ENCODE measurements at regions not wholly inside any gene's neighbourhood (a gene's known extent, or its start where the extent isn't known, plus 50 kb on each side); places are given as distances from the start of the nearest gene placed in this dataset.

DNA sequence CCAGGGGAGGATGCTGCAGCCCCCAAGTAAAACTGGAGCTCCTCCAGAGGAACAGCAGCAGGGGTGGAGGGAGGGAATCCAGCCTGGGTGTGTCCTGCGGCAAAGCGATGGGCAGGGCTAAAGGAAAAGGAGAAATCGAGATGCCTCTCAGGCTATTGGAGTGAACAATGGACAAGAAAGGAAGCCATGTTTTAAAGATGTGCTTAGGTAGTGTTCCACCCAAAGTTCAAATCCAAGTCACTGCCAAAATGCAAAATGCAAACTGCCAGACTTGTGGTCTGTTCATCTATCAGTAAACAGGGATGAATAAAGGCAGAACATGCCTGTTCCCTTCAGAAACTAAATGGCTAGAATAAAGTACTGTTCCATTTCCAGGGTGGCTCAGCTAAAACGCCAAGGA, 197.5 kb upstream of the NSMCE3 start:
- DNase-seq (ENCODE audit: low read depth), result no peak
- H3K4me3 ChIP-seq (ENCODE audit: low read depth, low read length), result no peak overlapping the region
- TF ChIP-seq, protein P1, sequence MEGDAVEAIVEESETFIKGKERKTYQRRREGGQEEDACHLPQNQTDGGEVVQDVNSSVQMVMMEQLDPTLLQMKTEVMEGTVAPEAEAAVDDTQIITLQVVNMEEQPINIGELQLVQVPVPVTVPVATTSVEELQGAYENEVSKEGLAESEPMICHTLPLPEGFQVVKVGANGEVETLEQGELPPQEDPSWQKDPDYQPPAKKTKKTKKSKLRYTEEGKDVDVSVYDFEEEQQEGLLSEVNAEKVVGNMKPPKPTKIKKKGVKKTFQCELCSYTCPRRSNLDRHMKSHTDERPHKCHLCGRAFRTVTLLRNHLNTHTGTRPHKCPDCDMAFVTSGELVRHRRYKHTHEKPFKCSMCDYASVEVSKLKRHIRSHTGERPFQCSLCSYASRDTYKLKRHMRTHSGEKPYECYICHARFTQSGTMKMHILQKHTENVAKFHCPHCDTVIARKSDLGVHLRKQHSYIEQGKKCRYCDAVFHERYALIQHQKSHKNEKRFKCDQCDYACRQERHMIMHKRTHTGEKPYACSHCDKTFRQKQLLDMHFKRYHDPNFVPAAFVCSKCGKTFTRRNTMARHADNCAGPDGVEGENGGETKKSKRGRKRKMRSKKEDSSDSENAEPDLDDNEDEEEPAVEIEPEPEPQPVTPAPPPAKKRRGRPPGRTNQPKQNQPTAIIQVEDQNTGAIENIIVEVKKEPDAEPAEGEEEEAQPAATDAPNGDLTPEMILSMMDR (conservative IDR thresholded peaks at IDR 0.05; ENCODE audit: low read depth, low read length), result no peak

DNA sequence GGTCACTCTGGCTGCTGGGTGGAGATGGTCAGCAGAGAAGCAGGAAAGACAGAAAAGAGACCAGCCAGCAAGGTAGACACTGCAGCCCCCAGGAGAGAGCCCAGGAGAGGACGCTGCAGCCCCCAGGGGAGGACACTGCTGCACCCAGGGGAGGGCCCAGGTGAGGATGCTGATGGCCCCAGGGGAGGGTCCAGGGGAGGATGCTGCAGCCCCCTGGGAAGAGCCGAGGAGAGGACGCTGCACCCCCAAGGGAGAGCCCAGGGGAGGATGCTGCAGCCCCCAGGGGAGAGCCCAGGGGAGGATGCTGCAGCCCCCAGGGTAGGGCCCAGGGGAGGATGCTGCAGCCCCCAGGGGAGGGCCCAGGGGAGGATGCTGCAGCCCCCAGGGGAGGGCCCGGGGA, 196.7 kb upstream of the NSMCE3 start:
- TF ChIP-seq, protein P1 (conservative IDR thresholded peaks at IDR 0.05; ENCODE audit: low read depth, low read length), result no peak
- no peak overlapping the region for H3K4me3 ChIP-seq (ENCODE audit: low read depth, low read length)
- no peak for DNase-seq (ENCODE audit: low read depth)

DNA sequence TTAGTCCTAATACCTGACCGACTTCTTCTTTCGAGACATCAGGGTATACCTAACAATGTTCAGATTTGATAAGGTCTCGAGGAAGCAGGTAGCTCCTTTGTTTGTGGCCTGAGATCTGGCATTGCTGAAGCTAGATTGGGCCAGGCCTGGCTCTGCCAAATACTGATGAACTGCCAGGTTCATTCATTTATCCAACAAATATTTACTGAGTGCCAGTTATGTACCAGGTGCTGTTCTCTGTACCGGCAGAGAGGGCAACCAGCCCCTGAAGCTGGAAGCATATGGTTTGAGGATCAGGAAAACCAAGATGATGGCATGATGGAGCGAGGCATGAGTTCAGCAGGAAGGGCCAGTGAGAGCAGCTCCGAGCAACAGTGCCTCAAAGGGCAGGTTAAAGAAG, 196.2 kb upstream of the NSMCE3 start:
- DNase-seq (ENCODE audit: low read depth), result no peak
- no peak overlapping the region for H3K4me3 ChIP-seq (ENCODE audit: low read depth, low read length)
- TF ChIP-seq, protein P1 (conservative IDR thresholded peaks at IDR 0.05; ENCODE audit: low read depth, low read length), result no peak

DNA sequence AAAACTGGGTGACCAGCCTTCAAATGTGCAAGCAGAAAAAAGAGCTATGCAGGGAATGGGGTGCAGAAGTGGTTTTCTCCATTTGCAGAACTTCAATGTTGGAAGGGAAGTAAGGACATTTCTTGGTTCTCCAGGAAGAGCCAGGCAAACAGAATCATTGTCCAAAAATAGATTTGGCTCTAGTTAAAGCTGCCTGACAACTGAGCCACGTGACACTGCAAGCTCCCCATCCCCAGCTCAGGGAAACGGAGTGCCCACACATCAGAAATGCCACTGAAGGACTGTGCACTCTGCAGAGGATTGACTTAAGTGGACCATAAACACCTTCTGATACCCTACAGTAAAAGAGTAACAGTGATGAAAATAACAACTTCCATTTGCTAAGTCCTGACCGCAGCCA, 195.6 kb upstream of the NSMCE3 start:
- DNase-seq (ENCODE audit: low read depth), result no peak
- TF ChIP-seq, protein P1 (conservative IDR thresholded peaks at IDR 0.05; ENCODE audit: low read depth, low read length), result no peak
- no peak overlapping the region for H3K4me3 ChIP-seq (ENCODE audit: low read depth, low read length)

DNA sequence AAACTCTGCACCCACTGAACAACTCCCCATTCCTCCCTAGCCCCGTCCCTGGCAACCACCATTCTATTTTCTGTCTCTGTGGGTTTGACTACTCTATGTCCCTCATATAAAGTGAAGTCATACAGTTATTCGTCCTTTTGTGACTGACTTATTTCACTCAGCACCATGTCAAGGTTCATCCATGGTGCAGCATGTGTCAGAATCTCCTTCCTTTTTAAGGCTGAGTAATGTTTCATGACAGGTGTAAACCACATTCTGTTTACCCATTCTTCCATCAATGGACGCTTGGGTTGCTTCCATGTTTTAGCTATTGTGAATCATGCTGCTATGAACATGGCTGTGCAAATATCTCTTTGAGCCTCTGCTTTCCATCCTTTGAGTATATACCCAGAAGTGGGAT, 192.3 kb upstream of the NSMCE3 start:
- no peak for DNase-seq (ENCODE audit: low read depth)
- TF ChIP-seq, protein P1 (conservative IDR thresholded peaks at IDR 0.05; ENCODE audit: low read depth, low read length), result no peak
- no peak overlapping the region for H3K4me3 ChIP-seq (ENCODE audit: low read depth, low read length)

DNA sequence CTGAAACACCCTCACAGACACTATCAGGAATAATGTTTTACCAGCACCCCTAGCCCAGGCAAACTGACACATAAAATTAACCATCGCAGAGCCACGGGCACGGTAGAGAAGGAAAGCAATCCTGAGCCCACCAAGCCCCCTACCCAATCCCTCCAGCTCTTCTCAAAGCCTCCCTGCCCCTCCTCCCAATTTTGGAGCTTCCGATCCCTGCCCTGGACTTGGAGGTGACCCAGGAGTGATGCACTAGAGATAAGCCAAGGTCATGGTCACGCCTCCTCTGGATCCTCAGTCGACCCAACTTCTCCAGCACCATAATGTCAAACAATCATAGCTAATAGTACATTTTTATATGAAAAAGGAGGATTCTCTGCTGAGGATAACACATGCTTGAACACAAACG, 188.7 kb upstream of the NSMCE3 start:
- TF ChIP-seq, protein P1 (conservative IDR thresholded peaks at IDR 0.05; ENCODE audit: low read depth, low read length), result no peak
- no peak for DNase-seq (ENCODE audit: low read depth)
- H3K4me3 ChIP-seq (ENCODE audit: low read depth, low read length), result no peak overlapping the region

DNA sequence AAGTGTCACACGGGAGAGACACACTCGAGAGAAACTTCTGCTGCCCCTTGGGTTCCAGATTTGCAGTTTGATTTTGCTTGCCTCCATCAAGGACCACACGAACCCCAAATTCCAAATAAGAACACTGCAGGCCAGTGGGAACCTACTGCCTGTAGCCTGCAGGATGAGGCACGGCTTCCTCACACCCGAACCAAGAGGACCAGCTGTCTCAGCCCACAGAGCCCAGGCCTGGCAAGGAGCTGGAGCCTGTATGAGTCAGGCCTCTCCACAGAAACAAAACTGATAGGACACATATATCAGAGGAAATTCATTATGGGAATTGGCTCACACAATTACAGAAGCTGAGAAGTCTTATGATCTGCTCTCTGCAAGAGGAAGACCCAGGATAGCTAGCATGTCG, 188.1 kb upstream of the NSMCE3 start:
- DNase-seq (ENCODE audit: low read depth), result no peak
- no peak overlapping the region for H3K4me3 ChIP-seq (ENCODE audit: low read depth, low read length)
- TF ChIP-seq, protein P1 (conservative IDR thresholded peaks at IDR 0.05; ENCODE audit: low read depth, low read length), result no peak
